ENCODE measurements at regions not wholly inside any gene's neighbourhood (a gene's known extent, or its start where the extent isn't known, plus 50 kb on each side); places are given as distances from the start of the nearest gene placed in this dataset.

DNA sequence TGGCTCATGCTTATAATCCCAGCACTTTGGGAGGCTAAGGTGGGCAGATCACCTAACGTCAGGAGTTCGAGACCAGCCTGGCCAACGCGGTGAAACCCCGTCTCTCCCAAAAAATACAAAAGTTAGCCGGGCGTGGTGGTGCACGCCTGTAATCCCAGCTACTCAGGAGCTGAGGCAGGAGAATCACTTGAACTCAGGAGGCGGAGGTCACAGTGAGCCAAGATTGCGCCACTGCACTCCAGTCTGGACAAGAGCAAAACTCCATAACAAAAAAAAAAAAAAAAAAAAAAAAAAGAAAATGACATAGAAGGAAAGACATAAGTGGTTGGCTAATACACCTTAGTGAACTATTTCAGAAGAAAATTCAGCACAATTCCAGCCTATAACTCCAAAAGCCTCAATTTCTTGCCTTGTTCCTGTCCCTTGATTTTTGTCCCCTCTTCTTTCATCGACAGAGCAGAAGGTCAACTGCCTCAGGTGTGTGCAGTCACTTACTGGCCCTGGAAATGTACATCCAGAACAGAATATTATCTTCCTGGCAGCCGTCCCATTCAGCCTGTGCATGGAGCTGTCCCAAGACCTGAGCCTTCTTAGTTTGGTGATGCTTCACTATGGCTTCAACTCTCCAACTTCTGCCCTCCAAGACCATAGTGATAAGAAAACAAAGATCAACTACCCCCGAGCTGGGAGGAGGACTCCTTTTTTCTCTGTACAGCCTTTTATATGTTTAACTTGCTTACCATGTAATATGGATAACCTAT lies 117.6 kb downstream of the LY86 start:
- TF ChIP-seq POLR2A (IDR thresholded peaks at IDR 0.05; ENCODE audit: low read length) (no peak), GATA1 (IDR thresholded peaks at IDR 0.05; ENCODE audit: low read depth, low read length) (no peak)
